GM12865 (cell line): ENCODE measurements at regions not wholly inside any gene's neighbourhood (a gene's known extent, or its start where the extent isn't known, plus 50 kb on each side); places are given as distances from the start of the nearest gene placed in this dataset.

Experiments used
- DNase-seq: peaks from one replicate; pipeline ENCODE4 v3.0.0; 2010; ENCODE audit warnings: low read depth
- H3K4me3 ChIP-seq: 2 replicates; pipeline ENCODE4 v1.5.1; 2011; ENCODE audit warnings: mild to moderate bottlenecking, low read depth, low read length, control low read depth
- CTCF ChIP-seq: IDR thresholded peaks from 2 replicates; pipeline ENCODE4 v1.5.1; 2011; ENCODE audit warnings: low read length, control low read depth, low read depth, inconsistent platforms; ENCODE audit not compliant: insufficient read depth; ENCODE audit errors: missing control alignments

- TF ChIP-seq CTCF = no peak
- DNase-seq = no peak
These were observed 230.2 kb upstream of the TLE4 start for GRCh38 chr9:79341561-79341960.

GRCh38 chr9:79346350-79347020 lies 225.3 kb upstream of the TLE4 start:
- no peak overlapping the region for H3K4me3 ChIP-seq
- TF ChIP-seq CTCF = no peak
- no peak for DNase-seq

More at GRCh38 chr9:79341561-79341960, 230.2 kb upstream of the TLE4 start:
- no peak overlapping the region for H3K4me3 ChIP-seq

GRCh38 chr9:79352322-79352721 lies 219.4 kb upstream of the TLE4 start:
- H3K4me3 ChIP-seq = no peak overlapping the region
- TF ChIP-seq CTCF = no peak
- no peak for DNase-seq

GRCh38 chr9:79353856-79354520 lies 217.8 kb upstream of the TLE4 start:
- TF ChIP-seq CTCF = no peak
- no peak overlapping the region for H3K4me3 ChIP-seq
- no peak for DNase-seq

GRCh38 chr9:79357194-79357593 lies 214.6 kb upstream of the TLE4 start:
- no peak for DNase-seq
- no peak overlapping the region for H3K4me3 ChIP-seq
- TF ChIP-seq CTCF = no peak

GRCh38 chr9:79357616-79358015 lies 214.1 kb upstream of the TLE4 start:
- no peak for DNase-seq
- no peak for TF ChIP-seq CTCF
- no peak overlapping the region for H3K4me3 ChIP-seq
